Astrocyte (in vitro differentiated cells and primary cell): ENCODE measurements at regions not wholly inside any gene's neighbourhood (a gene's known extent, or its start where the extent isn't known, plus 50 kb on each side); places are given as distances from the start of the nearest gene placed in this dataset.

Experiments
- DNase-seq: peaks from one replicate; pipeline ENCODE4 v3.0.0-alpha.2; 2010; ENCODE audit warnings: low read depth
- FAIRE-seq: peaks from 2 replicates; lab custom pipeline; 2011; peaks lifted over from hg19 to GRCh38; lab: Jason Lieb, UNC
- H2AFZ ChIP-seq: 2 replicates; pipeline ENCODE4 v1.6.0; 2012; ENCODE audit warnings: low read depth, low read length, inconsistent platforms
- H3K27ac ChIP-seq: 2 replicates; pipeline ENCODE4 v1.5.1; 2011; ENCODE audit warnings: low read depth, low read length, inconsistent platforms
- H3K27me3 ChIP-seq: 2 replicates; pipeline ENCODE4 v1.6.0; 2011; ENCODE audit warnings: low read length, inconsistent platforms; ENCODE audit not compliant: insufficient read depth
- H3K36me3 ChIP-seq: 2 replicates; pipeline ENCODE4 v1.5.1; 2011; ENCODE audit warnings: low read length, inconsistent platforms; ENCODE audit not compliant: insufficient read depth
- H3K4me1 ChIP-seq: 2 replicates; pipeline ENCODE4 v1.5.1; 2011; ENCODE audit warnings: low read length, inconsistent platforms; ENCODE audit not compliant: insufficient read depth
- H3K4me2 ChIP-seq: 2 replicates; pipeline ENCODE4 v1.6.0; 2012; ENCODE audit warnings: low read length, inconsistent platforms
- H3K4me3 ChIP-seq: 2 replicates; pipeline ENCODE4 v1.5.1; 2011; ENCODE audit warnings: low read depth, mild to moderate bottlenecking, low read length, inconsistent platforms; ENCODE audit not compliant: insufficient read depth
- H3K79me2 ChIP-seq: 2 replicates; pipeline ENCODE4 v1.6.0; 2012; ENCODE audit warnings: mild to moderate bottlenecking, low read length, inconsistent platforms; ENCODE audit not compliant: insufficient read depth
- H3K9ac ChIP-seq: 2 replicates; pipeline ENCODE4 v1.6.0; 2012; ENCODE audit warnings: mild to moderate bottlenecking, low read length, inconsistent platforms
- H3K9me3 ChIP-seq: 2 replicates; pipeline ENCODE4 v1.5.1; 2012; ENCODE audit warnings: low read depth, mild to moderate bottlenecking, low read length, inconsistent platforms; ENCODE audit not compliant: insufficient read depth
- H4K20me1 ChIP-seq: 2 replicates; pipeline ENCODE4 v1.6.0; 2012; ENCODE audit warnings: low read length, inconsistent platforms; ENCODE audit not compliant: insufficient read depth
- H3K27ac Mint-ChIP-seq: one replicate; pipeline ENCODE4 v1.8.0; 2021; ENCODE audit warnings: mild to moderate bottlenecking, mixed read lengths; ENCODE audit not compliant: unreplicated experiment
- H3K27me3 Mint-ChIP-seq: one replicate; pipeline ENCODE4 v1.8.0; 2021; ENCODE audit warnings: low read depth, mixed read lengths; ENCODE audit not compliant: unreplicated experiment
- H3K36me3 Mint-ChIP-seq: one replicate; pipeline ENCODE4 v1.8.0; 2021; ENCODE audit warnings: low read depth, mixed read lengths; ENCODE audit not compliant: unreplicated experiment
- H3K4me1 Mint-ChIP-seq: one replicate; pipeline ENCODE4 v1.8.0; 2021; ENCODE audit warnings: low read depth, mixed read lengths; ENCODE audit not compliant: unreplicated experiment
- H3K4me3 Mint-ChIP-seq: one replicate; pipeline ENCODE4 v1.8.0; 2021; ENCODE audit warnings: mild to moderate bottlenecking, moderate library complexity, mixed read lengths; ENCODE audit not compliant: unreplicated experiment
- H3K9me3 Mint-ChIP-seq: one replicate; pipeline ENCODE4 v1.8.0; 2021; ENCODE audit warnings: mild to moderate bottlenecking, mixed read lengths; ENCODE audit not compliant: unreplicated experiment
- EZH2 ChIP-seq: IDR thresholded peaks from 2 replicates; pipeline ENCODE4 v1.6.1; 2012; ENCODE audit warnings: mild to moderate bottlenecking, low read length, inconsistent platforms; ENCODE audit not compliant: insufficient read depth
- TF ChIP-seq, protein P1 (sequence below): IDR thresholded peaks from 2 replicates; pipeline ENCODE4 v1.5.1; 2011; ENCODE audit warnings: low read depth, mild to moderate bottlenecking, inconsistent platforms, low read length, moderate library complexity; ENCODE audit not compliant: insufficient read depth

- H3K27ac ChIP-seq = no peak overlapping the region
- peaks cover 13% of the 10 kb centered on the region for H3K4me1 ChIP-seq
- no peaks in the 10 kb centered on the region for H3K36me3 ChIP-seq
- no peak overlapping the region for H3K4me3 ChIP-seq
- Mint-ChIP-seq H3K27ac (no peak overlapping the region), H3K36me3 (no peaks in the 10 kb centered on the region), H3K27me3 (peaks cover 16% of the 10 kb centered on the region), H3K4me1 (peaks cover 11% of the 10 kb centered on the region), H3K9me3 (no peaks in the 10 kb centered on the region), H3K4me3 (no peak overlapping the region)
- no peak overlapping the region for H3K9ac ChIP-seq
- no peak overlapping the region for H3K4me2 ChIP-seq
- H4K20me1 ChIP-seq = no peaks in the 10 kb centered on the region
- FAIRE-seq = no peak
- no peak for DNase-seq
- TF ChIP-seq EZH2 = no peak
- TF ChIP-seq, protein P1, sequence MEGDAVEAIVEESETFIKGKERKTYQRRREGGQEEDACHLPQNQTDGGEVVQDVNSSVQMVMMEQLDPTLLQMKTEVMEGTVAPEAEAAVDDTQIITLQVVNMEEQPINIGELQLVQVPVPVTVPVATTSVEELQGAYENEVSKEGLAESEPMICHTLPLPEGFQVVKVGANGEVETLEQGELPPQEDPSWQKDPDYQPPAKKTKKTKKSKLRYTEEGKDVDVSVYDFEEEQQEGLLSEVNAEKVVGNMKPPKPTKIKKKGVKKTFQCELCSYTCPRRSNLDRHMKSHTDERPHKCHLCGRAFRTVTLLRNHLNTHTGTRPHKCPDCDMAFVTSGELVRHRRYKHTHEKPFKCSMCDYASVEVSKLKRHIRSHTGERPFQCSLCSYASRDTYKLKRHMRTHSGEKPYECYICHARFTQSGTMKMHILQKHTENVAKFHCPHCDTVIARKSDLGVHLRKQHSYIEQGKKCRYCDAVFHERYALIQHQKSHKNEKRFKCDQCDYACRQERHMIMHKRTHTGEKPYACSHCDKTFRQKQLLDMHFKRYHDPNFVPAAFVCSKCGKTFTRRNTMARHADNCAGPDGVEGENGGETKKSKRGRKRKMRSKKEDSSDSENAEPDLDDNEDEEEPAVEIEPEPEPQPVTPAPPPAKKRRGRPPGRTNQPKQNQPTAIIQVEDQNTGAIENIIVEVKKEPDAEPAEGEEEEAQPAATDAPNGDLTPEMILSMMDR = no peak
- H3K27me3 ChIP-seq = no peaks in the 10 kb centered on the region
- no peaks in the 10 kb centered on the region for H3K79me2 ChIP-seq
- H3K9me3 ChIP-seq = peaks cover 3% of the 10 kb centered on the region
- H2AFZ ChIP-seq = no peak overlapping the region
Observed at GRCh38 chr21:39007532-39007931, 175.7 kb downstream of the PSMG1 start.

GRCh38 chr21:39006571-39007311 is 176.5 kb downstream of the PSMG1 start:
- peaks cover 17% of the 10 kb centered on the region for H3K27me3 Mint-ChIP-seq
- DNase-seq (no peak), FAIRE-seq (no peak)
- H3K27me3 ChIP-seq = no peaks in the 10 kb centered on the region
- H3K79me2 ChIP-seq = no peaks in the 10 kb centered on the region
- no peak for TF ChIP-seq EZH2
- TF ChIP-seq, protein P1 = no peak
- H3K36me3 Mint-ChIP-seq = no peaks in the 10 kb centered on the region
- no peak overlapping the region for H3K4me3 ChIP-seq
- H4K20me1 ChIP-seq = no peaks in the 10 kb centered on the region
- H3K36me3 ChIP-seq = no peaks in the 10 kb centered on the region
- no peak overlapping the region for H2AFZ ChIP-seq
- H3K9me3 Mint-ChIP-seq = no peaks in the 10 kb centered on the region
- peaks cover 13% of the 10 kb centered on the region for H3K4me1 ChIP-seq
- H3K9ac ChIP-seq = no peak overlapping the region
- no peak overlapping the region for H3K4me2 ChIP-seq
- H3K4me1 Mint-ChIP-seq = peaks cover 11% of the 10 kb centered on the region
- peaks cover 3% of the 10 kb centered on the region for H3K9me3 ChIP-seq
- H3K27ac ChIP-seq = no peak overlapping the region
- H3K27ac Mint-ChIP-seq = no peak overlapping the region
- no peak overlapping the region for H3K4me3 Mint-ChIP-seq

DNA sequence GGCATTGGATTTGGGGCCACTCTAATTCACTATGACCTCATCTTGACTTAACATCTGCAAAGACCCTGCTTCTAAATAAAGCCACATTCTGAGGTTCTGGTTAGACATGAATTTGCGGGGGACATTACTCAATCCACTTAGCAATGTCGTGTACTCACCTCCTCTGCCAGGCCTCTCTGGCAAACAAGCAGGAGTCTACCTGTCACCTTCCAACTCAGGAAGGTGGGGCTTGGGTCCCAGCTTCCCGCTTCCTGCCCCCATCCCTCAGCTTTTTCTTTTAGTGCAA is 177.8 kb downstream of the PSMG1 start:
- peaks cover 22% of the 10 kb centered on the region for H3K4me1 ChIP-seq
- no peaks in the 10 kb centered on the region for H3K27me3 ChIP-seq
- Mint-ChIP-seq H3K27ac (no peak overlapping the region), H3K4me3 (no peak overlapping the region), H3K27me3 (peaks cover 12% of the 10 kb centered on the region), H3K4me1 (peaks cover 16% of the 10 kb centered on the region), H3K9me3 (peaks cover 2% of the 10 kb centered on the region), H3K36me3 (no peaks in the 10 kb centered on the region)
- no peak for TF ChIP-seq EZH2
- TF ChIP-seq, protein P1 = no peak
- H3K9me3 ChIP-seq = peaks cover 3% of the 10 kb centered on the region
- FAIRE-seq (no peak), DNase-seq (no peak)
- no peaks in the 10 kb centered on the region for H3K79me2 ChIP-seq
- no peak overlapping the region for H3K4me3 ChIP-seq
- H2AFZ ChIP-seq = no peak overlapping the region
- H3K4me2 ChIP-seq = no peak overlapping the region
- H3K9ac ChIP-seq = no peak overlapping the region
- H3K36me3 ChIP-seq = no peaks in the 10 kb centered on the region
- H3K27ac ChIP-seq = no peak overlapping the region
- no peaks in the 10 kb centered on the region for H4K20me1 ChIP-seq
